ENCODE measurements at regions not wholly inside any gene's neighbourhood (a gene's known extent, or its start where the extent isn't known, plus 50 kb on each side); places are given as distances from the start of the nearest gene placed in this dataset.

DNA sequence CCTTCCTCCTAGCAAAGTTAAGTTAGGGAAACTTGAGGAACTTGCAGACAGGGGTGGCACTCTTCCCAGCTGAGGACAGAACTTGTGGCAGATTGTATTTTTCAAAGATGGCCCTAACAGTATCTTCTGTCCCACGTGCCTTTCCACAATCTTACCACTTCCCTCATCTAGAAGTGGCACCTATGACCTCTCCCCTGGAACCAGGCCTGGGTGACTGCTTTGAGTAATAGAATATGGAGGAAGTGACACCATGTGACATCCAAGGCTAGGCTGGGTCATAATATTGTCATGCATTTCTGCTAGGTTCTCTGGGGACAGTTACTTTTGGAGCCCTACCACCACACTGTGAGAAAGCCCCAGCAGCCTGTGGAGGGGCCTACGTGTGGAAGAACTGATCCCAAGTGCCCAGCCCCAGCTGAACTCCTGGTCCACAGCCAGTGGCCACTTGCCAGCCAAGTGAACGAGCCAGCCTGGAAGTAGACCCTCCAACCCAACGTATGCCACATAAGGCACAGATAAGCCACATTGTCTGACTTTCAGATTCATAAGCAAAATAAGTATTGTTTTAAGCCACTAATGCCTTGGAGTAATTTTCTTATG is 193.7 kb downstream of the PTPN20 start:
- no peaks in the 10 kb centered on the region for H3K4me1 ChIP-seq (ENCODE audit: control insufficient read depth, extremely low read depth, insufficient read depth, low read length)
- H3K36me3 ChIP-seq (ENCODE audit: control insufficient read depth in 2 of 2, extremely low read depth in 1 of 2, insufficient read depth in 2 of 2, low read length in 2 of 2), result no peaks in the 10 kb centered on the region
- peaks cover 3% of the 10 kb centered on the region for H3K27me3 ChIP-seq (ENCODE audit: control insufficient read depth, extremely low read depth, insufficient read depth, low read length)
- no peak overlapping the region for H3K27ac ChIP-seq (ENCODE audit: control insufficient read depth, insufficient read depth, low read length)
- H3K9me3 ChIP-seq (ENCODE audit: control insufficient read depth, low read depth, low read length), result no peaks in the 10 kb centered on the region
- dilution Hi-C loops (cut with MboI; ENCODE audit: extremely low pct_ligation_motif_present, low sequenced_read_pairs), result no loop called here
- FAIRE-seq (no peak), DNase-seq (ENCODE audit: low read depth, low spot score) (no peak)
- no peaks in the 10 kb centered on the region for H3K79me2 ChIP-seq (ENCODE audit: control insufficient read depth, insufficient read depth, low read length)
- no peak overlapping the region for H3K9ac ChIP-seq (ENCODE audit: control insufficient read depth, extremely low read depth, insufficient read depth, low read length)
- no peak overlapping the region for H3K4me3 ChIP-seq (ENCODE audit: control insufficient read depth in 2 of 3, extremely low read depth in 1 of 3, insufficient read depth in 2 of 3, low read depth in 1 of 3, low read length in 3 of 3)
- no peaks in the 10 kb centered on the region for H3K9me1 ChIP-seq (ENCODE audit: control insufficient read depth, extremely low read depth, insufficient read depth, low read length)
- no peak overlapping the region for H2AFZ ChIP-seq (ENCODE audit: control insufficient read depth, low read length)
- TF ChIP-seq, protein P1, sequence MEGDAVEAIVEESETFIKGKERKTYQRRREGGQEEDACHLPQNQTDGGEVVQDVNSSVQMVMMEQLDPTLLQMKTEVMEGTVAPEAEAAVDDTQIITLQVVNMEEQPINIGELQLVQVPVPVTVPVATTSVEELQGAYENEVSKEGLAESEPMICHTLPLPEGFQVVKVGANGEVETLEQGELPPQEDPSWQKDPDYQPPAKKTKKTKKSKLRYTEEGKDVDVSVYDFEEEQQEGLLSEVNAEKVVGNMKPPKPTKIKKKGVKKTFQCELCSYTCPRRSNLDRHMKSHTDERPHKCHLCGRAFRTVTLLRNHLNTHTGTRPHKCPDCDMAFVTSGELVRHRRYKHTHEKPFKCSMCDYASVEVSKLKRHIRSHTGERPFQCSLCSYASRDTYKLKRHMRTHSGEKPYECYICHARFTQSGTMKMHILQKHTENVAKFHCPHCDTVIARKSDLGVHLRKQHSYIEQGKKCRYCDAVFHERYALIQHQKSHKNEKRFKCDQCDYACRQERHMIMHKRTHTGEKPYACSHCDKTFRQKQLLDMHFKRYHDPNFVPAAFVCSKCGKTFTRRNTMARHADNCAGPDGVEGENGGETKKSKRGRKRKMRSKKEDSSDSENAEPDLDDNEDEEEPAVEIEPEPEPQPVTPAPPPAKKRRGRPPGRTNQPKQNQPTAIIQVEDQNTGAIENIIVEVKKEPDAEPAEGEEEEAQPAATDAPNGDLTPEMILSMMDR (optimal IDR thresholded peaks at IDR 0.05 in 1 of 3, IDR thresholded peaks at IDR 0.05 in 1 of 3, conservative IDR thresholded peaks at IDR 0.05 in 1 of 3; ENCODE audit: extremely low read depth in 1 of 3, insufficient read depth in 2 of 3, low read length in 3 of 3), result no peak
- no peak for TF ChIP-seq EZH2 (IDR thresholded peaks at IDR 0.05; ENCODE audit: low read length)
- no peaks in the 10 kb centered on the region for H4K20me1 ChIP-seq (ENCODE audit: control insufficient read depth, extremely low read depth, insufficient read depth, low read length)
- no peak overlapping the region for H3K4me2 ChIP-seq (ENCODE audit: control insufficient read depth, extremely low read depth, insufficient read depth, low read depth, low read length)

DNA sequence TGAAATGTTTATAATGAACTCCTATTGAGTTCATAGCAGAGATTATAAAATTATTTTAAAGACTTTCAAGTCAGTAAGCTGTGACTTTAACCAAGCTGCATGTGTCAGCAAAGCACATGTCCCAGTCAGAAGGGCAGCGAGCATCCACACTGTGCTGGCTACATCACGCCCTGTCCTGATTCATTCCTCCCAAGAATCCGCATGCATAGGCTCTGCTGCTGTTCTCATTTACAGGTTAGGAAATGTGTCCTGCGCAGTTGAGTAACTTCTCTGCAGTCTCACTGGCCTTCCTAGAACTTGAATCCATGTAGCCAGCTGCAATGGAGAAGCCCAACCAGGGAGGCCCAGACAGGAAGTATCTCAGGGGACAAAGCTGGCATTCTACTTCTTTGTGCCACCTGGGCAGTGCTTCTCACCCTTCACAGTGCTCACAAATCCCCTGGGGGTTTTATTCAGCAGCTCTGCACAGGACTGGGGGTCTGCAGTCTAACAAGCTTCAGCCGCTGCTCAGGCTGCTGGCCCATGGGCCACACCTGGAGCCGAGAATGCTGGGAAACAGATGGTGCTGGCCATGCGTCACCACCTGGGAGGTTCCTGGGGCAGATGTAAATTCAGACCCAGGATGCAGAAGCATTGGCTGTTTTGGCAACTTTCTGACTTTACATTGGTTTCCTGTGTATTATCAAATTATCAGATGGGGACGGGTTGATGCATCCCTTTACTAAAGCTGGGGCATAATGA is 192.8 kb upstream of the GDF10 start:
- no peak for FAIRE-seq

More for the DNA sequence above, 192.8 kb upstream of the GDF10 start:
- H3K79me2 ChIP-seq (ENCODE audit: control insufficient read depth, insufficient read depth, low read length), result no peaks in the 10 kb centered on the region
- no peaks in the 10 kb centered on the region for H4K20me1 ChIP-seq (ENCODE audit: control insufficient read depth, extremely low read depth, insufficient read depth, low read length)
- H3K27ac ChIP-seq (ENCODE audit: control insufficient read depth, insufficient read depth, low read length), result no peak overlapping the region
- H3K4me3 ChIP-seq (ENCODE audit: control insufficient read depth in 2 of 3, extremely low read depth in 1 of 3, insufficient read depth in 2 of 3, low read depth in 1 of 3, low read length in 3 of 3), result no peak overlapping the region
- H2AFZ ChIP-seq (ENCODE audit: control insufficient read depth, low read length), result no peak overlapping the region
- no peaks in the 10 kb centered on the region for H3K36me3 ChIP-seq (ENCODE audit: control insufficient read depth in 2 of 2, extremely low read depth in 1 of 2, insufficient read depth in 2 of 2, low read length in 2 of 2)
- dilution Hi-C loops (cut with MboI; ENCODE audit: extremely low pct_ligation_motif_present, low sequenced_read_pairs), result no loop called here
- H3K27me3 ChIP-seq (ENCODE audit: control insufficient read depth, extremely low read depth, insufficient read depth, low read length), result peaks cover 8% of the 10 kb centered on the region
- no peak overlapping the region for H3K4me2 ChIP-seq (ENCODE audit: control insufficient read depth, extremely low read depth, insufficient read depth, low read depth, low read length)
- H3K4me1 ChIP-seq (ENCODE audit: control insufficient read depth, extremely low read depth, insufficient read depth, low read length), result no peaks in the 10 kb centered on the region
- no peak for DNase-seq (ENCODE audit: low read depth, low spot score)
- H3K9ac ChIP-seq (ENCODE audit: control insufficient read depth, extremely low read depth, insufficient read depth, low read length), result no peak overlapping the region
- no peaks in the 10 kb centered on the region for H3K9me3 ChIP-seq (ENCODE audit: control insufficient read depth, low read depth, low read length)
- TF ChIP-seq, protein P1 (optimal IDR thresholded peaks at IDR 0.05 in 1 of 3, IDR thresholded peaks at IDR 0.05 in 1 of 3, conservative IDR thresholded peaks at IDR 0.05 in 1 of 3; ENCODE audit: extremely low read depth in 1 of 3, insufficient read depth in 2 of 3, low read length in 3 of 3), result no peak
- TF ChIP-seq EZH2 (IDR thresholded peaks at IDR 0.05; ENCODE audit: low read length), result no peak
- H3K9me1 ChIP-seq (ENCODE audit: control insufficient read depth, extremely low read depth, insufficient read depth, low read length), result no peaks in the 10 kb centered on the region
